ENCODE measurements at regions not wholly inside any gene's neighbourhood (a gene's known extent, or its start where the extent isn't known, plus 50 kb on each side); places are given as distances from the start of the nearest gene placed in this dataset.

GRCh38 chr4:189767941-189768340 is 172.7 kb upstream of the FRG1 start:
- WGBS, 2 donors: 82 to 88% methylated on average over 4 of the region's 4 CpGs
- H3K27me3 ChIP-seq: no peaks in the 10 kb centered on the region
- H3K4me1 ChIP-seq: no peaks in the 10 kb centered on the region
- no peaks in the 10 kb centered on the region for H3K9me3 ChIP-seq
- no peak for TF ChIP-seq CTCF (IDR thresholded peaks at IDR 0.05)
- intact Hi-C loops (cut with DNase I): no loop called here
- H3K36me3 ChIP-seq: no peaks in the 10 kb centered on the region
- no peak overlapping the region for H3K4me3 ChIP-seq
- no peak for ATAC-seq
- no peak for DNase-seq
- FAIRE-seq: no peak
- H3K27ac ChIP-seq: no peak overlapping the region

- ATAC-seq (no peak), FAIRE-seq (no peak), DNase-seq (no peak)
- H3K4me1 ChIP-seq: no peaks in the 10 kb centered on the region
- no peaks in the 10 kb centered on the region for H3K36me3 ChIP-seq
- 68 to 69% methylated on average over 9 of the region's 9 CpGs for WGBS, 2 donors
- H3K27me3 ChIP-seq: no peaks in the 10 kb centered on the region
- intact Hi-C loops (cut with DNase I): no loop called here
- no peak for TF ChIP-seq CTCF (IDR thresholded peaks at IDR 0.05)
- no peak overlapping the region for H3K27ac ChIP-seq
- H3K4me3 ChIP-seq: no peak overlapping the region
- no peaks in the 10 kb centered on the region for H3K9me3 ChIP-seq
Measured at GRCh38 chr4:189769131-189769530, 171.5 kb upstream of the FRG1 start.

- Histone ChIP-seq H3K4me3 (no peak overlapping the region), H3K27ac (no peak overlapping the region), H3K9me3 (no peaks in the 10 kb centered on the region), H3K4me1 (no peaks in the 10 kb centered on the region), H3K36me3 (no peaks in the 10 kb centered on the region), H3K27me3 (no peaks in the 10 kb centered on the region)
- DNase-seq (no peak), FAIRE-seq (no peak), ATAC-seq (no peak)
- intact Hi-C loops (cut with DNase I): no loop called here
- TF ChIP-seq CTCF (IDR thresholded peaks at IDR 0.05): no peak
- WGBS, 2 donors: 65 to 76% methylated on average over 11 of the region's 11 CpGs
Measured at GRCh38 chr4:189771696-189772361, 168.8 kb upstream of the FRG1 start.

GRCh38 chr4:189773909-189774308 is 166.8 kb upstream of the FRG1 start:
- DNase-seq (no peak), FAIRE-seq (no peak), ATAC-seq (no peak)
- Histone ChIP-seq H3K27me3 (no peaks in the 10 kb centered on the region), H3K4me1 (no peaks in the 10 kb centered on the region), H3K9me3 (no peaks in the 10 kb centered on the region), H3K36me3 (no peaks in the 10 kb centered on the region), H3K4me3 (no peak overlapping the region), H3K27ac (no peak overlapping the region)
- intact Hi-C loops (cut with DNase I): no loop called here
- TF ChIP-seq CTCF (IDR thresholded peaks at IDR 0.05): no peak
- WGBS, 2 donors: 26 to 36% methylated on average over 6 of the region's 6 CpGs

GRCh38 chr4:189779281-189779980 is 161.2 kb upstream of the FRG1 start:
- Histone ChIP-seq H3K27me3 (no peaks in the 10 kb centered on the region), H3K4me1 (no peaks in the 10 kb centered on the region), H3K27ac (no peak overlapping the region), H3K36me3 (no peaks in the 10 kb centered on the region), H3K4me3 (no peak overlapping the region), H3K9me3 (no peaks in the 10 kb centered on the region)
- DNase-seq: no peak
- no peak for TF ChIP-seq CTCF (IDR thresholded peaks at IDR 0.05)
- 54 to 60% methylated on average over 7 of the region's 7 CpGs for WGBS, 2 donors
- no peak for ATAC-seq
- FAIRE-seq: no peak
- intact Hi-C loops (cut with DNase I): no loop called here

Measured in pancreas (tissue), 10 donors.